ENCODE measurements at regions not wholly inside any gene's neighbourhood (a gene's known extent, or its start where the extent isn't known, plus 50 kb on each side); places are given as distances from the start of the nearest gene placed in this dataset.

DNA sequence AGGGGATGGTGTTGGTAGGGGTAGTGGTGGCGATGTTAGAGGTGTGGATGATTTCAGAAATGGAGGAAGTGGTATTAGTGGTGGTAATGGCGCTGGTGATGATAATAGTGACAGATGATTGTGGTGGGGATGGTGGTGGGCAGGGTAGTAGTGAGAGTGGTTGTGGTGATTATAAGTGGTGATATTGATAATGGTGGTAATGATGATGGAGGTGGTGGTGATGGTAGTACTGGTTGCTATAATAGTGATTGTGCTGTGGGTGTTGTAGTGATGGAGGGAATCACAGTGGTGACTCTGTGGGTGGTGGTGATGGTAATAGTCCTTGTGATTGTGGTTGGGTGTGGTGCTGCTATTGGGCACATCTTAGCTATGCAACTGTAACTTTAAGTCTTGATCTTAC, 61.6 kb upstream of the TBX20 start:
- DNase-seq (ENCODE audit: insufficient read length, low spot score) (no peak), FAIRE-seq (no peak)
- TF ChIP-seq POLR2A (IDR thresholded peaks at IDR 0.05; ENCODE audit: low read depth, low read length): no peak

DNA sequence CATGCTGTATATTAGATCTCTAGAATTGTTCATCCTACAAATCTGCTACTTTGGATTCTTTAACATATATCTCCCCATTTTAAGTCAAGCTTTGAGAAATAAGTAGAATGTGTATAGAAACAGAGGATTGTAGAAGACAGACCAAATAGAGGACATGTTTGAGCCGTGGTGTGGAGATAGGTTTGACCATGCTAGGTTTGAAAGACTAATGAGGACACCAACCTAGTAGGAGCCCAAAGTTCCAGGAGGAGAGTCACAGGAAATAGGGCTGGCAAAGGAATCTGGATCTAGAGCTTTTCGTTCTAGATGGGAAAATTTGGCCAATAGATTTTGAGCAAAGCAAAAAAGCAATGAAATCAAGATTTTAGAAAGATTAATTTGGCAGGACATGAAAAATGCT, 60.5 kb upstream of the TBX20 start:
- TF ChIP-seq POLR2A (IDR thresholded peaks at IDR 0.05; ENCODE audit: low read depth, low read length): no peak
- FAIRE-seq (no peak), DNase-seq (ENCODE audit: insufficient read length, low spot score) (no peak)

DNA sequence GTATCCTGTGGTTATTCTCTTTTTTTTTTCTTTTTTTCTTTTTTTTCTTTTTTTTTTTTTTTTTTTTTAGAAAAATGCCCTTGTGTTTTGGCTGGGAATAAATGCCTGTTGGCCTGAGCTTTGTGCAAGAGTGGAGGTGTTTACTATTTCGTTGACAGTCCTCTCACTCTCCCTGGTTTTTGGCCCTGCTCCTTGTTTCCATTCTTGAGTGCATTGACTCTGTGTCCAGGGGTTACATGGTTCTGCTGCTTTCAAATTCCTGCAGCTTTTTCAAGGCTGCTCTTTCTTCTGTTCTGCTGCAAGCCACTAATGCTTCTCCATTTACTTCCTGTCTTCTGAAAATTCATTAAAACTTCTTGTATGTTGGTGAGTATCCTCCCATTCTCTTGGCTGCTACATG, 59.7 kb upstream of the TBX20 start:
- DNase-seq (ENCODE audit: insufficient read length, low spot score) (no peak), FAIRE-seq (no peak)
- TF ChIP-seq POLR2A (IDR thresholded peaks at IDR 0.05; ENCODE audit: low read depth, low read length): no peak

Data from H54 (cell line).